Panc1 (cell line): ENCODE measurements at regions not wholly inside any gene's neighbourhood (a gene's known extent, or its start where the extent isn't known, plus 50 kb on each side); places are given as distances from the start of the nearest gene placed in this dataset.

Experiments
- ATAC-seq: fragments of 200-7000 bp; cut with Tn5 transposase; 2 replicates; pipeline ENCODE4 v1.9.1; 2020; ENCODE audit warnings: mild to moderate bottlenecking, moderate library complexity
- BruUV-seq: library from RNA; stranded (reverse); fragments of 400-500 nt; replicated peaks from 2 replicates; lab custom pipeline; 2021; lab: Mats Ljungman, UMichigan
- CTCF ChIA-PET: fragments of 300-600 bp; sonication (Branson Sonifier 250); formaldehyde crosslinking; loops from one replicate; lab custom pipeline; 2022; ENCODE audit warnings: antibody characterized with exemption; lab: Charles Lee
- POLR2A ChIA-PET: fragments of 300-600 bp; sonication (Branson Sonifier 250); formaldehyde crosslinking; loops from one replicate; lab custom pipeline; 2022; ENCODE audit warnings: antibody characterized with exemption; lab: Charles Lee
- DNase-seq: peaks from one replicate; pipeline ENCODE4 v3.0.0-alpha.2; 2010; ENCODE audit warnings: low read depth, low spot score
- H3K27ac ChIP-seq: 2 replicates; pipeline ENCODE4 v1.5.1; 2011; ENCODE audit warnings: mild to moderate bottlenecking, low read length, inconsistent platforms
- H3K27me3 ChIP-seq: fragments of 200-500 bp; sonication (Bioruptor generic); 2 replicates; pipeline ENCODE4 v1.6.0; 2014; ENCODE audit warnings: low read length, inconsistent platforms; ENCODE audit not compliant: control insufficient read depth, insufficient read depth
- H3K36me3 ChIP-seq: fragments of 200-500 bp; sonication (Bioruptor generic); 2 replicates; pipeline ENCODE4 v1.5.1; 2014; ENCODE audit warnings: inconsistent platforms, mild to moderate bottlenecking, low read length, moderate library complexity; ENCODE audit not compliant: control insufficient read depth, insufficient read depth
- H3K4me1 ChIP-seq: 2 replicates; pipeline ENCODE4 v1.5.1; 2011; ENCODE audit warnings: inconsistent platforms, mild to moderate bottlenecking, low read length, moderate library complexity; ENCODE audit not compliant: control insufficient read depth, insufficient read depth
- H3K4me3 ChIP-seq, 2 experiments: 2 replicates each; pipeline ENCODE4 v1.5.1; 2011 to 2012; ENCODE audit warnings: low read depth in 2 of 2, low read length in 2 of 2, mild to moderate bottlenecking in 2 of 2, inconsistent platforms in 1 of 2, moderate library complexity in 1 of 2
- H3K9me3 ChIP-seq: fragments of 200-500 bp; sonication (Bioruptor generic); 2 replicates; pipeline ENCODE4 v1.5.1; 2014; ENCODE audit warnings: low read depth, mild to moderate bottlenecking, inconsistent platforms, low read length, moderate library complexity; ENCODE audit not compliant: control insufficient read depth, insufficient read depth
- POLR2AphosphoS5 ChIP-seq: IDR thresholded peaks from 2 replicates; pipeline ENCODE4 v1.6.1; 2012; ENCODE audit warnings: mild to moderate bottlenecking, low read depth, low read length, moderate library complexity
- SIN3A ChIP-seq: IDR thresholded peaks from 2 replicates; pipeline ENCODE4 v1.6.1; 2012; ENCODE audit warnings: low read depth, mild to moderate bottlenecking, low read length, moderate library complexity, borderline replicate concordance; ENCODE audit not compliant: insufficient read depth
- TCF7L2 ChIP-seq: IDR thresholded peaks from 2 replicates; pipeline ENCODE4 v1.6.1; 2011; ENCODE audit warnings: mild to moderate bottlenecking, low read depth, low read length, inconsistent platforms
- in situ Hi-C: cut with HindIII; loops from 2 replicates; pipeline ENCODE4 v1.10.0; 2016; ENCODE audit warnings: low sequenced_read_pairs, low pct_unique_long_range_greater_than_20kb
- intact Hi-C: fragments of 100-400 bp; cut with micrococcal nuclease; formaldehyde crosslinking; loops from one replicate; pipeline ENCODE4 v1.10.0; 2022; ENCODE audit not compliant: unreplicated experiment
- TF ChIP-seq, protein P1 (sequence below), 2 experiments: IDR thresholded peaks; 2 replicates each; pipeline ENCODE4 v1.6.1; 2011 to 2012; ENCODE audit warnings: low read depth in 2 of 2, control low read depth in 1 of 2, low read length in 1 of 2, mild to moderate bottlenecking in 1 of 2, moderate library complexity in 1 of 2; ENCODE audit not compliant: insufficient read depth in 1 of 2
- TF ChIP-seq, protein P2 (sequence below): fragments of 450-650 bp; IDR thresholded peaks from 2 replicates; pipeline ENCODE4 v1.5.1; 2017; ENCODE audit warnings: mild to moderate bottlenecking

DNA sequence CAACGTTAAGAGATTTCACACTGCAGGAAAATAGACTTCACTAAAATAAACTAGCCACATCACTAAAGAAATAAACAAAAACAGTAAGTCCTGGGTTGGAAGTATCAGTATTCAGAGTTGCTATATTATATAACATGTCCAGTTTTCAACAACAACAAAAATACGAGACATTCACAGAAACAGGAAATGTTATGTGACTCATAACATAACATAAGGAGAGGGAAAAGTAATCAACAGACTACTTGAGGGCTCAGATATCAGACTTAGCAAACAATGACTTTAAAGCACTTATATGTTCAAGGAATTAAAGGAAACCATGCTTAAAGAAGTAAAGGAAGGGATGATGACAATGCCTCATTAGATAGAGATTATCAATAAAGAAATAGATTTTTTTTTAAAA is 73.5 kb upstream of the MKLN1 start:
- TF ChIP-seq POLR2AphosphoS5, result no peak
- TF ChIP-seq, protein P1, sequence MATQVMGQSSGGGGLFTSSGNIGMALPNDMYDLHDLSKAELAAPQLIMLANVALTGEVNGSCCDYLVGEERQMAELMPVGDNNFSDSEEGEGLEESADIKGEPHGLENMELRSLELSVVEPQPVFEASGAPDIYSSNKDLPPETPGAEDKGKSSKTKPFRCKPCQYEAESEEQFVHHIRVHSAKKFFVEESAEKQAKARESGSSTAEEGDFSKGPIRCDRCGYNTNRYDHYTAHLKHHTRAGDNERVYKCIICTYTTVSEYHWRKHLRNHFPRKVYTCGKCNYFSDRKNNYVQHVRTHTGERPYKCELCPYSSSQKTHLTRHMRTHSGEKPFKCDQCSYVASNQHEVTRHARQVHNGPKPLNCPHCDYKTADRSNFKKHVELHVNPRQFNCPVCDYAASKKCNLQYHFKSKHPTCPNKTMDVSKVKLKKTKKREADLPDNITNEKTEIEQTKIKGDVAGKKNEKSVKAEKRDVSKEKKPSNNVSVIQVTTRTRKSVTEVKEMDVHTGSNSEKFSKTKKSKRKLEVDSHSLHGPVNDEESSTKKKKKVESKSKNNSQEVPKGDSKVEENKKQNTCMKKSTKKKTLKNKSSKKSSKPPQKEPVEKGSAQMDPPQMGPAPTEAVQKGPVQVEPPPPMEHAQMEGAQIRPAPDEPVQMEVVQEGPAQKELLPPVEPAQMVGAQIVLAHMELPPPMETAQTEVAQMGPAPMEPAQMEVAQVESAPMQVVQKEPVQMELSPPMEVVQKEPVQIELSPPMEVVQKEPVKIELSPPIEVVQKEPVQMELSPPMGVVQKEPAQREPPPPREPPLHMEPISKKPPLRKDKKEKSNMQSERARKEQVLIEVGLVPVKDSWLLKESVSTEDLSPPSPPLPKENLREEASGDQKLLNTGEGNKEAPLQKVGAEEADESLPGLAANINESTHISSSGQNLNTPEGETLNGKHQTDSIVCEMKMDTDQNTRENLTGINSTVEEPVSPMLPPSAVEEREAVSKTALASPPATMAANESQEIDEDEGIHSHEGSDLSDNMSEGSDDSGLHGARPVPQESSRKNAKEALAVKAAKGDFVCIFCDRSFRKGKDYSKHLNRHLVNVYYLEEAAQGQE (IDR thresholded peaks at IDR 0.05; ENCODE audit: insufficient read depth in 1 of 2, low read depth in 2 of 2, low read length in 1 of 2), result no peak
- TF ChIP-seq SIN3A, result no peak
- TF ChIP-seq, protein P2, sequence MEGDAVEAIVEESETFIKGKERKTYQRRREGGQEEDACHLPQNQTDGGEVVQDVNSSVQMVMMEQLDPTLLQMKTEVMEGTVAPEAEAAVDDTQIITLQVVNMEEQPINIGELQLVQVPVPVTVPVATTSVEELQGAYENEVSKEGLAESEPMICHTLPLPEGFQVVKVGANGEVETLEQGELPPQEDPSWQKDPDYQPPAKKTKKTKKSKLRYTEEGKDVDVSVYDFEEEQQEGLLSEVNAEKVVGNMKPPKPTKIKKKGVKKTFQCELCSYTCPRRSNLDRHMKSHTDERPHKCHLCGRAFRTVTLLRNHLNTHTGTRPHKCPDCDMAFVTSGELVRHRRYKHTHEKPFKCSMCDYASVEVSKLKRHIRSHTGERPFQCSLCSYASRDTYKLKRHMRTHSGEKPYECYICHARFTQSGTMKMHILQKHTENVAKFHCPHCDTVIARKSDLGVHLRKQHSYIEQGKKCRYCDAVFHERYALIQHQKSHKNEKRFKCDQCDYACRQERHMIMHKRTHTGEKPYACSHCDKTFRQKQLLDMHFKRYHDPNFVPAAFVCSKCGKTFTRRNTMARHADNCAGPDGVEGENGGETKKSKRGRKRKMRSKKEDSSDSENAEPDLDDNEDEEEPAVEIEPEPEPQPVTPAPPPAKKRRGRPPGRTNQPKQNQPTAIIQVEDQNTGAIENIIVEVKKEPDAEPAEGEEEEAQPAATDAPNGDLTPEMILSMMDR, result no peak
- no peak for TF ChIP-seq TCF7L2
- no TSS peak for BruUV-seq
- Histone ChIP-seq H3K36me3 (no peaks in the 10 kb centered on the region), H3K27ac (no peak overlapping the region), H3K4me3 (no peak overlapping the region), H3K9me3 (peaks cover 17% of the 10 kb centered on the region; the same call in 1 of the 2 replicates), H3K4me1 (no peaks in the 10 kb centered on the region), H3K27me3 (no peaks in the 10 kb centered on the region)
- CTCF ChIA-PET, result no interaction called here
- in situ Hi-C loops, result no loop called here
- intact Hi-C loops, result no loop called here
- POLR2A ChIA-PET, result no interaction called here
- no peak for DNase-seq
- ATAC-seq, result no peak

DNA sequence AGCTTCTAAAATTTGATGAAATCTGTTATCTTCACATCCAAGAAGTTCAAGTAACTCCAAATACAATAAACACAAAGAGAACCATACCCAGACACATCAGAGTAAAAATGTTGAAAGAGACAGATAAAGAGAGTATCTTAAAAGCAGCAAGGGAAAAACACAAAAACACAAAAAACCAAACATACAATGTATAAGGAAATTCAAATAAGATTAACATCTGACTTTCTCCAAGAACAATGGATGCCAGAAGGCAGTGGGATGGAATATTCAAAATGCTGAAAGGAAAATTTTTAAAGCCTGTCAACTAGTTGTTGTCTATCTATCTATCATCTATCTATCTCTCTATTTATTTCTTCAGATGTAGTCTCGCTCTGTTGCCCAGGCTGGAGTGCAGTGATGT is 72.4 kb upstream of the MKLN1 start:
- CTCF ChIA-PET, result no interaction called here
- intact Hi-C loops, result no loop called here
- Histone ChIP-seq H3K4me3 (no peak overlapping the region), H3K27ac (no peak overlapping the region), H3K4me1 (no peaks in the 10 kb centered on the region), H3K27me3 (no peaks in the 10 kb centered on the region), H3K9me3 (peaks cover 17% of the 10 kb centered on the region; the same call in 1 of the 2 replicates), H3K36me3 (no peaks in the 10 kb centered on the region)
- TF ChIP-seq, protein P1 (IDR thresholded peaks at IDR 0.05; ENCODE audit: insufficient read depth in 1 of 2, low read depth in 2 of 2, low read length in 1 of 2), result no peak
- TF ChIP-seq, protein P2, result no peak
- TF ChIP-seq SIN3A (no peak), POLR2AphosphoS5 (no peak), TCF7L2 (no peak)
- no peak for DNase-seq
- ATAC-seq, result no peak
- in situ Hi-C loops, result no loop called here
- POLR2A ChIA-PET, result no interaction called here
- BruUV-seq, result no TSS peak
